Stimulated activated CD4-positive, alpha-beta T cell treated with anti-CD3 and anti-CD28 coated beads, Interleukin-2, amount 100 ng/mL, for 48 hours (primary cell): ENCODE measurements at regions not wholly inside any gene's neighbourhood (a gene's known extent, or its start where the extent isn't known, plus 50 kb on each side); places are given as distances from the start of the nearest gene placed in this dataset.
A peak's percentile ranks its signal among the peaks of the same experiment; 100 is the strongest.
"Not testable (repeated sequence)": the region's sequence is repeated elsewhere in the genome, so short reads cannot be mapped to it uniquely, and the experiment has no call there.

Source experiments
- DNase-seq, 2 donors: peaks; one replicate each; pipeline ENCODE4 v3.0.0-alpha.2; 2020

DNA sequence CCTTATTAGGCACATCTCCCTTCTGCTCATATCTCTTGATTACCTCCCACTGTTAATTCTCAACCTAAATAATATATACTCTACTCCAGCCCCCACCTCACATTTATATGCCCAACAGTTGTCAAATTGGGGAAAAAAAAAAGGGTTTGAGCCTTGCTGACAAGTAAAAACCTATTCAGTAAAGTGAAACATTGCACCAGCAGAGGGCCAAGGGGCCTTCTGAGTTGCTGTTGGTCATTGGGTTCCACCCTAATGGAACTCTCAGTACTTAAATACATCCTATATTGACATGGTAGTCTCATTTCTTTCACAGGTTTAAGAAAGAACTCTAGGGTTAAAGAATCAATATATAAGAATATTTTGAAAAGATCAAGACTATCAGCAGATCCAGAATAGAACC, 362.2 kb downstream of the SMARCA1 start:
- DNase-seq, result no peak

DNA sequence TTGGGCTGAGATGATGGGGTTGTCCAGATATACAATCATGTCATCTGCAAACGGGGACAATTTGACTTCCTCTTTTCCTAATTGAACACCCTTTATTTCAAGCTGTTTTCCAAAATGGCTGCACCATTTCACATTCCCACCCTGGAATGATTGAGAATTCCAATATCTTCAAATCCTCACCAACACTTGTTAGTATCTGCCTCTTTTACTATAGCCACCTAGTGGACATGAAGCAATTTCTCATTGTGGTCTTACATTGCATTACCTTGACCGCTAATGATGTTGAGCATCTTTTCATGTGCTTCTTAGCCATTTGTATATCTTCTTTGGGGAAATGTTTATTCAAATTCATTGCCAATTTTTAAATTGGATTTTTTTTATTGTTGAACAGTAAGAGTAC, 364.8 kb downstream of the SMARCA1 start:
- no peak for DNase-seq

DNA sequence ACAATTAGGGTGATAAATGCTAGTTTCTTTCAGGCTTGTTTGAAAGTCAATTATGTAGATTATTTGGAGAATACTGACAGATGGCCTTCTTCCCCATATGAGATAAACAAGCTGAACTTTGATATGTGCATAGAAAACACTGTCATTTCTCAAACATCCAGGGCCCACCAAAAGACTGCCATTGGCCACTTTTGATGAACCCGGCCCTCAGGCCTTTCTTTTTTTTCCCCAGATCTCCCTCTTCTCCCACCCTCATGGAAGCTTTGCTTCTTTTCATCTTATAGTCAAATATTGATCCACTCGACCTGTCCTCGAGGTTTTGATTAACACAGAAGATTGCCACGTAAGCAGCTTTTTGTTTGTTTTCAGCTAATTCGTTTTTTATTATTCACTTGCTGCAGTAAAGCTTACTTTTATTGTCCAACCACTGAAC, 377.4 kb downstream of the SMARCA1 start:
- no peak for DNase-seq

DNA sequence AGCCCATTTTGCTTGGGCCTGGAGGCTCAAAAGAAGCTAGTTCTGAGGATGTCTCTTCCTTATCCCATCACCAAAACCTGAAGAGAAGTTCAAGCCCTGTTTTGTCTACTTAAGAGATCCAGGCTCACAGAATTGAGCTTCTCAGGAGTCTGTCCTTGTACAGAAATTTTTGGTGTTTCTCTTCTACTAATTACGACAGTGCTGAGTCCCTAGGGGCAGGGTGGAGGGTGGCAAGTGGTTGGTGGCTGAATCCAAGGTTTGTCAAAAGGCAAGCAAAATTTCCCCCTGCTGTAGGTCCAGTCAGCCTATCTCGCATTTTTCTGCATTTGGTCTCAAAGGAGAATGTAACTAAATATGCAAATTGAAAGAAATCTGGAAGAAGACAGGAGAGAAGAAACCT, 377.9 kb downstream of the SMARCA1 start:
- DNase-seq, result no peak

DNA sequence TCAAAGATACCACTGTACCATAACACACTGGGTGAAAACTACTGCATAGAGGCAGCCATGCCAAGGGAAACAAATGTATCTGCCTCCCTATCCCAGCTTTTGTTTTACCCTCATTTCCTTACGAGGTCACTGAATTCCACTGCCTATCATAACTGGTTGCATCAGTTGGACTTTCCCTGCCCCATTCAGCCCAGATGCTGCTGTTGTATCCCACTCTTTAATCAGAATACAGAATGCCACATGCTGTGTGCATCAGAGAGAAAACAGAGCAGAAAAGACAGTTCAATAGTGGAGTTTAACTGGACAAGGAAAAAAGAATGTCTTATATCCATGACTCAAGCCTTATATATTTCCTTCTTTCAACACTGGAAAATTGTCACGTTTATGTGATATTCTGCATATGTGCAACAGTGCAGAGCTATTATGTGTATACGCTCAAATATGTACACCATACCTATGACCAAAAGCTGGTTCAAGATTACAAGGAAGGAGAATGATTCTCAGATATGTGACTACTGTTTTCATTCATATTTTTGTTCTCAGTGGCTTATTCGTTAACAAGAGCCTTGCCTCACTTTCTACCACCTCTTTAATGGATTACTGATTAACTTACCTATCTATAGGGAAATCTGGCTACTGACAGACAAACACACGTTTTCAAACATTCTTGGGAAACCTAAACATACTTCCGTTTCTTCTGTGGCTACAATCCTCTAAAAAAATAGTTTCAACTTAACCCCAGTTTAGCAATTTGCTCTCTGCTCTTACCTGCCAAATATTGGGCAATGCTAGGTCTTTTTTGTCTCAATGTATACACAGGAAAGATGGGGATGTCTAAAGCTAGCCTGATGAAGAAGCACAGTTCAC, 378.9 kb downstream of the SMARCA1 start:
- no peak for DNase-seq

DNA sequence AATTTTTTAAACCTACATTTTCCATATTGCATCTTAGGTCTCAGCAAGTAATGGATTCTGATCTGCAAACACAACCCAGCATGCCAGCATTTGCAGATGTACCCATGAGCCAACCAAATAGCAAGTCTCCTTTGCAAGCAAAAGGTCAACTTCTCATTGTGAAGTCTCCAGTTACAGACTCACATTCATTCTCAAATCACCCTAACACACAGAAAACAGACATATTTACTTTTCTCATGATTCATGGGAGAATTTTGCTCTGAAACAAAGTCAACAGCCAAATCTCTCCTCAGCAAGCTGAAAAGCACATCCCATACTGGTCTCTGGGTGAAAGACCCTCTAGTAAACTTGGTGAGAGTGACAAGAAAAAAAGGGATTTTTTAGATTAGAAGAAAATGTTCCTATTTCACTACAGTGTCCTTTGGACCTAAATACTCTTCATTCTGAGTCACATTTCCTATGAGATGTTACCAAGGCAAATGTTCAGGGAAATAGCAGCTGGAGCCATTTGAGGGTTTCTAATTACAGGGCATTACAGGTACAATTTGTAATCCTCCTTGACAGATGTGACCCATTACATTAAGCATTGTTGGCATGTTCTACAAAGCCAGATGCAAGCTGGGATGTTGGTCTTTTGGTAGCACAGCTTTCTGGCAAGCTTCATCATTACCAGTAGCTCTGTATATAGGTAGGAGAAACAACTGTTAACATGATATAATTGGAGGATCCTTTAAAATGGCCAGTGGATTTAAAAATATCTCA, 383.3 kb downstream of the SMARCA1 start:
- no peak for DNase-seq

DNA sequence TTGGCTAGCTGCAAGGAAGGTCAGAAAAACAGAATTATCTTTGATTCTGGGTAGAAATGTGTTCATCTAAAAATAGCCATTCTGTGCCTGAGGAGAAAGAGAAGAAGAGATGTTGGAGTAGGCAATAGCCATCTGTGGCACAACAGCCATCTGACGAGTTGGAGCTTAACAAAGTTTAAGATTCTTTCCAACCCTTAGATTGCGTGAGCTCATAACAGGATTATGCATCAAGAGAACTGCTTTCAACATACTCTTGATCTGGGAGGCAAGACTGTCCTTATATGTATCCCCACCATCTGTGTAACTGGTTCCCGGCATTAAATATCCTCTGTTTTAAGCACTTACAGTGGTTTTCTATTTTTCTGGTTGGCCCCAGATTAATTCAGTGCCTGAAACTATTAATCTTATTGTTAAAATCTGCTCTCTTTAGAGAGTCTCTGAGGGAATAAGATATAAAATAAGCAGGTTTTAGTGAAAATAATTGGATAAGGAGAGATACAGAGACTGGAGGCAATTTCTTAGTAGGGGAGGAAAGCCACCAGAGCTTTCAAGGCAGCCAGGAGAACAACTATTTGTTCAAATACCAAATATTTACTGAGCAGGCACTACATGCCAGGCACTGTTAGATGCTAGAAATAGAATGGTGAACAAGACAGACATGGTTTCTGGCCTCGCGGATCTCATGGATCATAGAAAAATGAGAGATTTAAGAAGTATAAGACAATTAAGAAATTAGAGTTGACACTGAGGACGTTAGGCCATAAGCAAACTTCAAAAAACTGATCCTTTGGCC, 398.0 kb downstream of the SMARCA1 start:
- no peak for DNase-seq

DNA sequence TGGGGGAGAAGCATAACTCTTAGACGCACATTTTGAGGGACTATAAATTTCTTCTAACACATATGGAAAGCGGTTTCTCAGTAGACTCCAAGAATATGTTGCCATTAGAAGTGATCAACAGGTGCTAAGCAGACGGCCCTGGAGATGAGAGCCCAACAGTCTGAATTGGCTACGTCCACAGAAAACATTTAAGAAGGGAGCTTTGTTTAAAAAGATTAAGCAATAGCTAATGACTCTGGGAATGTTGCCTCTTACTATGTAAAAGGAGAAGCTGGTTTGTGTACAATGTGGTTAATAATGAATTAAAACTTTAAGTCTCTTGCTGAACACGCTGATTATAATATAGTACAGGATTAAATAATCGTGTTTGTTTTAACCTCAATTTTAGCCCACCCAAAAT, 399.5 kb downstream of the SMARCA1 start:
- no peak for DNase-seq

DNA sequence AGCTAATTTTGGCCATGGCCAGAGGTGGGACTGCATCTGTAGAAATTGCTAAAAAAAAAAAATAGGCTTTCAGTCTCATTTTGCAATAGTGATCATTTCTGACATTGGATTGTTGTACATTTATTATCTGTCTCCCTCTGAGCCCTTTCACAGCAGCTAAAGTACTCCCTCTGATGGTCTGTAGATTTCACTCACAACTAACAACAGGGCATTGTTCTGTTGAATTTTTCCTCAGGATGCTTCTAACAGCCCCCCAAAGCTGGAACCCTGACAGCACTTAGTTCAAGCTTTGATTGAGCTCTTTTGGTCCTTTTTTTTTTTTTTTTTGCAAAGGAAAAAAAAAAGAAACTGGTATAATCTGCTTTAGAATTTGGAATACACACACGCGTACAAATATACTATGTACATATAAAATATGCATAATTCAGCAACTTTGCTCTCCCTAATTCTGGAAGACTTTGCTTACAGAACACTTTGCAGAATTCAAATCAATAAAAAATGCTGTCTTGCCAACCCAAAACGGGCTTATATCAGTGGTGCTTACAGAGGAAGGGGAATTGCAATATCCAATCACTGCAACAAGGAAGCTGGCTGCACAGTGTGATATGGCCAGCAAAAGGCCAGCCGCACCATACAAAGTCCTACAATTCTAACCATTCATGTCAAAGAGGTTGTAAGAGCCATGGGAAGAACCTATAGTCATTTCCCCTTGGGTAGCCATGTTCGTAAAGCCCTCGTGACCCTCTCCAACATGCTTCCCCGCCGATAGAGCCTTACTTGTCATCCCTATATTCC, 406.4 kb downstream of the SMARCA1 start:
- no peak for DNase-seq

DNA sequence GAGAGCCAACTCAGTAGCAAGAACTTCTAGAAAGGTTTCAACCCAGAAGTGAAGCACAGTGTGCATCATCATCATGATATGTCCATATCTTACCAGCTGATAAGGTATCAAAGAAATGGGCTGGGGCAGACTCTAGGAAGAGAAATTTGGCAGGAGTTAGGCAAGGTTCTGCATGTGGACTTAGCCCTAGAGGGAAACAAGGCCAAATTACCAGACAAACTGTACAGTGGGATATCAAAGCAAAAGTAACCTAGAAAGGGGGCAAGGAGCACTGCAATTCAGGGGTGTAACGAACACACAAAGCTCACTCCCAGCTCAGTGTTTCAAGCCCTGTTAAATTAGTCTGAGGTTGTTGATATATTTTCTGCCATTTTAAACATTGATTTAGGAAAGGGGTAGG, 407.4 kb downstream of the SMARCA1 start:
- DNase-seq, result no peak

DNA sequence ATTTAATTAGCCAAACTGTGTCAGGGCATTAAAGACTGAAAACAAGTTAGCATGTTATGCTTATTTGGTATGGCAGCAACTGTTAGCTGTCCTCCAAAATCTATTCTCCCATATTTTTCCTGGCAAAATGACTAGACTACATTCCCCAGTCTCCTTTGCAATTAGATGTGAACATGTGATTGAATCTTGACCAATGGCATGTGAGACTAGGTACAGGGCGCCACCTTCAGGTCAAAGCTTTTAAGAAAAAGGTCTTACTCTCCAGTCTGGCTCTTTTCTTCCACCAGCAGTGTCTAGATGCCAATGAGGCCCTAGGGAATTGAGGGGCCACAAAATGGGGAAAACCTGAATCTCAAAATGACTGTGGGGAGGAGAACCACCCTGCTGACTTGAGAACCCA, 408.2 kb downstream of the SMARCA1 start:
- DNase-seq, result peak; percentile 5 to 20

DNA sequence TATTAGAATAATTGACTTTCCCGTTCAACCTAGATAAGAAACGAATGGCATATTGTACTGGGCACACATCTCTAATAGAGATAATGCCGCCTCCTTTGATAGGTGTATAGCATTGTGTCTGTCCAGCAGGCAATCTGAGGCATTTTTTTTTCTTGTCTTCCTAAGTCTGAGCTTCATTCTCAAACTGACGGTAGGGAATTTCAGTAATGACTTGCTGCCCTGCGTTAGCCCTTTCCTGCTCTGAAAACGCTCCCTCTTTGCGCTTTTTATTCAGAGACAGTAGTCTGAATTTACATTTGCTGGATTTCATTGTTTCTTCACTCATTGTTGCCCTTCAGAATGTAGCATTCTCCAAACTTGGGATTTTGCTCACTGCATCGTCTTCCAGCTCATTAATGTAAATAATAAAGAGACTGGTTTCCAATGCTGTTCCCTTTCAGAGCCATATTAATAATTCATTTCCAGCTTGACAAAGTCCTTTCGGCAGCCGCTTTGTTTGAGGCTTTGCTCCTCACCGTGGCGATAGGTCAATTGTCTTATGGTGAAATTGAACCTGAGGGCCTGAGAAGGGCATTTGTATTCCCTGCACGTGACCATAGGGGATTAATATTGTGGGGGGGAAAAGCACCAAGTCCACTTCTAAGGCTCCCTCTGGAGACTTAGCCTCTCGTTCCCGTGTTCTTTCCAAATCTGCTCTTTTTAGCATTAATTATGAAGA, 412.1 kb downstream of the SMARCA1 start:
- DNase-seq, result no peak

DNA sequence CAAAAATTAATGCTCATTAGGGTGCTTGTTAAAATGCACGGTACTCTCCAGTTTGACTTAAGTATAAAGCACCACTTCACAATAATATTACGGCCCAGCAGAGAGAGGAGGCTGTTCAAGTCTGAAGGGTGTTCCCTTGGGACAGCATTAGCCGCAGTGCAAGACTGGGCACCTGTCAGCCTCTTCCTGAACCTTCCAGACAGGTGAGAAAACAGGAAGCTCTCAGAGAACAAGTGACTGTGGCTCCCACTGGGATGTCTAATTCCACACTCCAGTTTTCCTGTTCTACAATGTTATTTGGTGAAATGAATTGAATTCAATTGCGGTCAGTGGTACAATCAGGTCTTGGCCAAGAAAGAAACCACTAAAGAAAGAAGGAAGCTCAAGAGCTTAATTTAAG, 414.4 kb downstream of the SMARCA1 start:
- no peak for DNase-seq

DNA sequence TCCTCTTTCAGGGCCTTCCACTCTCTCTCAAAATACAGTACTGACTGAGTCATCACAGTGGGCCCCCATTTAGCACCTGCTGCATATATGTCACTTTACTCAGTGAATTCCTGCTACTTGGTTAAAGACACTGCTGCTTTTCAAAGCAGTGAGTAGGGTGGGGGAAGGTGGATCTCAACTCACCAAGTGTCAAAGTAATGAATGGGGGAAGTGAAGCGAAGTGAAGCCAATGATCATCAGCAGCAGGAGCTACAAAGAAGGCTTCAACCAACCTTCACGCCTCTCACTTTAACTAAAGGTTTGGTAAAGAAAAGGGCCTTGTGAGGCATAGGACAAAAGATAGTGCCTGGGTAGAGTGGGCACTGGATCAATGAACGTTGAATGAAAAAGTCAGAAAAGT, 424.1 kb downstream of the SMARCA1 start:
- no peak for DNase-seq

DNA sequence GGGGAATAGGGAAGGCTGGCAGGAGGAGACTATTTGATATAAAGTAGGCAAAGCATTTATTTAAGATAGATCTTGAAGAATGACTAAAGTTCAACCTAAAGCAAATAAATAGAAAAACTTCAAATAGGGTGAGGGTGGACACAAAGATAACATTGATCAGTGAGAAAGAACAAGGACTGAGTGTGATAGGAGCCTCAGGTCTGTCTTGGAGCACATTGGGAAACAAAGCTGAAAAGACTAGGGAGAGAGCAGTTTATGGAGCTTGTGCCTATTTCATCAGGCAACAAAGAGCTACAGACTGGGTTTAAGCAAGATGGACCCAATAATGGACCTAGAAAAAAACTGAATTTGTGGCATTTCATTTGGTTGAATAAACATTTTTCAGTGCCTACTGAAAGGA, 425.6 kb downstream of the SMARCA1 start:
- DNase-seq, result no peak

DNA sequence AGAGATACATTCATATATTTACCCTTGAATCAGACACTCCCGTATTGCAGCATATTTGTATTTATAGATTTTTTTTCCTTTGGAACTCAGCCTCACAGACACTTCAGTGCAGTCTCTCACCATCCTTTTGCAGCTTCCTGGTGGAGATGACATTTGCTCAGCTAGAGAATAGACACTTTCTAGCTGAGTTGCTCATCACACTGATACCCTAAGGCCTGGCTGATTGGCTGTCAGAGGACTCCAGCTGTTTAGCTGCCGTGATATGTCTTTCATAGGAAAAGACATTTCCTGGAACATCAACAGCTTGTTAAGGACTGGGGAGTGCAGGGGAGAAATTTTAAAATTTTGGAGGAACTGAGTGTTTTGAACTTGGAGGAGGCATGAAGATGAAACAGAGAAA, 429.6 kb downstream of the SMARCA1 start:
- DNase-seq, result no peak

DNA sequence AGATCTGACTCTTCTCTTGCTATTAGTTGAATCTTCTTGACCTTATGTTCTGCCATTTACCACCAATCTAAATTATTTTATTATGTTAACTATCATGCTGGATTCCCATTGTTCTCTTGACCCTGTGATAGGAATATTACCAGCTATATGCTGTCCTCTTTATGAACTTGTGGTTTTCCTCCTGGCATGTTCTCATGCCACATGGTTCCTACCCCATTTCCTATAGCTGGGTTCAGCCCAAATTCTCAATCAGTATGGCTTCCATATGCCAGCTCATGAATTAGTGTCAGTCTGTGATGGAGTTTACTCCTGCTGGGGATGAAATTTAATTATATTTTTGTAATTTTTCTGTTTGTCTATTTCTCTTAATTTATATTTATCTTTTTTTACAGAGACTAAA, 430.5 kb downstream of the SMARCA1 start:
- no peak for DNase-seq

DNA sequence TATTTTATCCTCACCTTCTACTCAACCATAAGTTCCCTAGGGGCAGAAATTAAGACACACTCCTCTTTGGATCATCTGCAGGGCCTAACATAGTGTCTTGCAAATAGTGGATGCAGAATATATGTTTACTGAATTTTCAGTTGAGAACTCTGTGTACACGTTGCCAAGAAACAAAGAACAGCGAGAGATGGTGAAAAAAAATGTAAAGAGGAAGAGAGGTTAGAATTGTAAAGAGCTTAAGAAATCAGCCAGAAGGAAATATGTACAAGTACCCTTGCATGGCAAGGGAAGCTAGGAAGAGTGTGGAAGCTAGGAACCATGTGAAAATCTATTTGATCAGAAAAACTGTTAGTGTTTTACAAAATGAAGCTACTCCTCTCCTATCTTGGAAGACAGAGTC, 431.0 kb downstream of the SMARCA1 start:
- no peak for DNase-seq

DNA sequence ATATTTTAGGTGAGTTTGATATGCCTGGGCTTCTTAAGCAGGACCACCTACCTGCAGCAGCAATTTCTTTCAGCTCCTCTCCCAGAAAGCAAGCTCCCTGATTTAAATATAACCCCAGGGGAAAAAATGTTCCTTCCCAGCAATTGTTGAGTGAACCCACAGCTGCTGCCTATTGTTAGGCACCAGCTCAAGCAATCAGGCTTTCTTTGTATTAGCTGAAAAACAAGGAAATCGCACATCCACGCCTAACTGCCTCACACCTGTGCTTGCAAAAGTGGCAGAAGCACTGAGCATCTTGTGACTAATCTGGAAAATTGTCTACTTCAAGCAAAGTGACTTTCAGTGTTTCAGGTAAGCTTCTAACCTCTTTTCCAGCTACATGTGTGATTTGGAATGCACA, 432.2 kb downstream of the SMARCA1 start:
- no peak for DNase-seq

DNA sequence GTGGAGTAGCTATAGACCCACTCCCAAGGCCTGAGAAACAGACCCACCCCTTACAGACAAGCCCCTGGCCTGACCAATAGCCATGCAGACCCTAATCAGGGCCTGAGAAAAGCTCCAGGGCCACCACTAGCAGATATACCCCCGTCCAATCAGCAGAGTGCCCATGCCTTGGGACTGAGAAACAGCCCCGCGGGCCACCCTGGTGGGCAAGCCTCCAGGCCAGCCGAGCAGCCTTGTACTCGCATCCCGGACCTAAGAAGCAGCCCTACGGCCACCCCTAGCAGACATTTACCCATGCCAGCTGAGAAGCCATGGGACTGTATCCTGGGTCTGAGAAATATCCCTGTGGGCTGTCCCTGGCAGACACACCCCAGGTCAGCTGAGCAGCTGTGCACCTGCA, 436.5 kb downstream of the SMARCA1 start:
- no peak for DNase-seq

DNA sequence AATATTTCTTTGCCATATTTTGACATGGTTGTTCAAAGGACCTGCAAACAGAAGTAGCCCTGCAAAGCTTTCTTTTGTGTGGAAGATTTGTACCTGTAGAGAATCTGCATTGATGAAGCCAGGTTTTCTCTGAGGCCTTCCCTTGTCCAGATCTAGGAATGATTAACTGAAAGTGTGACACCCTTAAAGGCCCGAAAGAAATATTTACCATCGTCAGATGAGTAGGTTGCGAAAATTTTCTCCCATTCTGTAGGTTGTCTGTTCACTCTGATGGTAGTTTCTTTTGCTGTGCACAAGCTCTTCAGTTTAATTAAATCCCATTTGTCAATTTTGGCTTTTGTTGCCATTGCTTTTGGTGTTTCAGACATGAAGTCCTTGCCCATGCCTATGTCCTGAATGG, 439.0 kb downstream of the SMARCA1 start:
- DNase-seq, result not testable (repeated sequence)
